ENCODE measurements at regions not wholly inside any gene's neighbourhood (a gene's known extent, or its start where the extent isn't known, plus 50 kb on each side); places are given as distances from the start of the nearest gene placed in this dataset.

DNA sequence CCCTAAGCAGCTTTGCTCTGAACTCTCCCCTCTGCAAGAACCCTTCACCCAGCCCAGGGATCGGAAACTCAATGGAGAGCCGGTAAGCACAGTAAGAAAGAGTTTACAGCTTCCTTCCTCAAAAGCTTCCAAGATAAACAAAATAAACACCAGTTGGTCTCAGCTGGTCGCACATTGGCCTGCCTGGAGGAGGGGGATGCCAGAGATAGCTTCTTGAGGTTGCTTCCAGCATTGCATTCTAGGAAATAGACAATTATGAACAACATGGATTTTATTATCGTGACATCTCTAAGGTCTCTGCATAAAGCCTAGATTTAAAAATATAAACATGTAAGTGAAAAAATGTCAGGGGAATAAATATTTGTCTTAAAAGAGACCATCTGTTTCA is 141.5 kb upstream of the PKDCC start:
- DNase-seq (ENCODE audit: low read depth): no peak

DNA sequence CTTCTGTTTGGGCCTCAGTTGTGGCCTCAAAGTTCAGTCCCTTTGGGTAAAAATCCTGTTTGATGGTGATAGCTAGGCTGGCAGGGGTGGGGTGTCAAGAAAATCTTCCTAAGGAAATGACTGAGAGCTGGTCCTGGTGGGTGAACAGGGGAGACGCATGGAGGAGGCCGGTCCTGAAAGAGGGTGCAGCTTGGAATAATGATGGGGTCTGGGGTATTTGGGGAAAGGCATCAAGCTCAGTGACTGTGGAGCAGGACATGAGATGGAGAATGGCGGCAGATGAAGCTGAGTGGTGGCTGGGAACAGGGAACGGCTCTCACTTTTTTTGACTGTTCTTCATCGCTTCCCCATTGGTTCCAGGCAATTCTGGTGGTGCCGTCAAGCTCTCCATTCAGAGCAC is 140.7 kb upstream of the PKDCC start:
- DNase-seq (ENCODE audit: low read depth): no peak

DNA sequence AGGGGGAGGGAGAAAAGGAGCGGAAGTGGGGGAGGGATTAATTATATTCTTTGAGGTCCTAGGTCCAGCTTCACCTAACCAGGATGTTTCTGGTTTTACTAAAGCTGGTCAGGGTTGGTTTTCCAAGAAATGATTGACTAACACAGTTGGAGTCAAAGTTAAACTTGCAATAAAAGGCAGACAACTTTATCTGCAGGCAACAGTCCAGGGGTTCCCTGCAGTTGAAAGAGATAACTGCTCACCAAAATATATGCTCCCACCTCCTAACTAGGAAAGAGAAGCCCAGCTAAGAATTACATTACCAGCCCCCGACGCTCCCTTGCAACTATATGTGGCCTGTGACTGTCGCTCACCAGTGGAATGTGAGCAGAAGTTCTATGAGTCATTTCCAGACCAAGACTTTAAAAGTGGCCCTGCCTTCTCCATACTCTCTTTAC is 140.0 kb upstream of the PKDCC start:
- DNase-seq (ENCODE audit: low read depth): peak; percentile 69

DNA sequence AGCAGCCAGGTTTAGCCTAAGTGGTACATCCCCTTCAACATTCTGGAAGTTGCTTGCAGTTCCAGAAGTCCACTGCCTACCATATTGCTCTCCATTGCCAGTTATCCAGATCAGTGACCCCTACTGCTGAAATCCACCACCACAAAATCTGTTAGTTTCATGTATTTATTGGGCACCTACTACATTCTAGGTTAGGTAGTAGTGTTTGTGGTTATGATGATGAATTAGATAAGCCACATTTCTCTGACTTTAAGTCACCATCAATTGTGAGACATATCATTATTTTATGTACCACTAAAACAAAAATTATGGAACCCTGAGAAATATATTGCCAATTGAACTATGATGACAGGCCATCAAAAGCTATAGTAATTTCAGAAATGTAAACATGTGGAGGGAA is 139.5 kb upstream of the PKDCC start:
- no peak for DNase-seq (ENCODE audit: low read depth)

DNA sequence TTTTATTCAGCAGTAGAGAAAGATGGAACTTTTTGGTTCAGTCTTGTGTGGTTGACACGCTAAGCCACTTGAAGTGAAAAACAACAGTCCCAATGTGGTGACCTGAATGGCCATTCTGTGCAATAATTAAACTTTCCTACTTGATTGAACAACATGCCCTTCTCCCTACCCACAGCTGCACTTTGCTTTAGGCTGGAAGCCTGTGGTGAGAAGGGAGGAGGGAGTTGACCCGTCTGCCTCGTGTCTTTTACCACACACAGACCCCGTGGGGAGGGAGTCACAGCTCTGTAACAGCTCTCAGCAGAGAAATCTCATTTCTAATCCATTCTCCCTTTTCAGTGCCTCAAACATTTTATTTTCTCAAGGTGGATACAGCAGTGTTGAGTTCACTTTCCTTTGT is 138.2 kb upstream of the PKDCC start:
- peak; percentile 70 for DNase-seq (ENCODE audit: low read depth)

DNA sequence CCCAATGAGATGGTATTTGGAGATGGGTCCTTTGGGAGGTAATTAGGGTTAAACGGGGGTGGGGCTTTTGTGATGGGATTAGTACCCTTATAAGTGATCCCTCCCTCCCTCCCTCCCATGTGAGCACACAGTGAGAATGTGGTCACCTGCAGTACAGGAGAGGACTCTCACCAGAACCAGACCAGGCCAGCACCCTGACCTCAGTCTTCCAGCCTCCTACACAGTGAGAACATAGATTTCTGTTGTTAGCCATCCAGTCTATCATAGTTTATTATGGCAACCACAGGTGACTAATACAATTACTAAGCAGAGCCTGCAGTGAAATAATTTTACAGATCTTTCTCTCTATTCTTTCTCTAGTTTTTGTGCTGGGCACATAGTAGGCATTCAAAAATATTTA is 137.7 kb upstream of the PKDCC start:
- DNase-seq (ENCODE audit: low read depth): no peak

DNA sequence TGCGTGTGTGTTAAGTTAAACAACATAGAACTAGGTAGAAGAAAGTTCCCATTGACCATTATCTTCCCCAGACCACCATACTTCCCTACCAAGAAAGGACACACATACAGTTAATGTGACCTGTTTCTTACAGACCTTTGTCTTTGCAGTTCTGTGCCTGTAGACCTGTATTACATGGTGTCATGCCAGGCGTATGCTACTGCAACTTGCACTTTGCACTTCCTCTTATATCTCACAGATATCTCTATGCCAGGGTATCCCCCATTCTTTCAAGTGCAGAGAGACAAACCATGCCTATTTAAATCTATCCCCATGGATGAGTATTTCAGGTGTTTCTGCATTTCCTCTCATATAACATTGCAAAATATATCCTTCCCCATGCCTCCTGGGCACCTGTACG is 136.8 kb upstream of the PKDCC start:
- DNase-seq (ENCODE audit: low read depth): no peak

DNA sequence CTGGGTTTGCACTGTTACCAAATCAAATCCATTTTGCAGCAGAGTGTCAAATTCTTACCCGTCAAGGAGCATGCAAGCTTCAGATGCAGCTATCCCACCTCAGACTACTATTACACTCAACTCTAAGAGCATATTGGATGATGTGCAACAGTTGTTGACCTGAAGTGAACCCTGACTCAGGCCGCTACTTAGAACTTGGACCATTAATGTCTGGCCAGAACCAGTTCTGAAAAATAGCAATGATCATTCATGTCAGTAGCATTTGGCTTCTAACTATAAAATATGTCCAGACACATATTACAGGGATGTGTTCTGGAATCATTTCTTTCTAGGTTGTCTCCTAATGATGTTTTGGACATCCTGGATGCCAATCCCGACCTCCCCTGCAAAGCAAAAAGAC is 135.5 kb upstream of the PKDCC start:
- DNase-seq (ENCODE audit: low read depth): no peak

DNA sequence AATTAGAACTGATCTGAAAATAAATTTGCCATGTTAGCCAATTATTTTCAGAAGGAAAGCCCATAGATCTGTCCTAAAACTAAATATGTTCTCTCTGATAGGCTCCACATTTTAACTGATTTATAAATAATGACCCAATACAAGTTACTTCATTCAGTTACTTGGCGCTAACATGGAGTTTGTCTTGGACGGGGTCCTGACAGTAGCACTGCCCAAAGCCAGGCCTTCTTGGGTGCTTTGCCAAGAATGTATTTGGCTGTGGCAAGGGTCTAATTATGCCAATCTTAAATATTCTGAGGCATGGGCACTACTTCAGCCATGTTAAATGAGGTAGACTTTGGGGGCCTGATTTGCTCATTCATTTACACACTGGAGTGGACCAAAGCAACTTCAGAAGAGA is 135.0 kb upstream of the PKDCC start:
- no peak for DNase-seq (ENCODE audit: low read depth)

DNA sequence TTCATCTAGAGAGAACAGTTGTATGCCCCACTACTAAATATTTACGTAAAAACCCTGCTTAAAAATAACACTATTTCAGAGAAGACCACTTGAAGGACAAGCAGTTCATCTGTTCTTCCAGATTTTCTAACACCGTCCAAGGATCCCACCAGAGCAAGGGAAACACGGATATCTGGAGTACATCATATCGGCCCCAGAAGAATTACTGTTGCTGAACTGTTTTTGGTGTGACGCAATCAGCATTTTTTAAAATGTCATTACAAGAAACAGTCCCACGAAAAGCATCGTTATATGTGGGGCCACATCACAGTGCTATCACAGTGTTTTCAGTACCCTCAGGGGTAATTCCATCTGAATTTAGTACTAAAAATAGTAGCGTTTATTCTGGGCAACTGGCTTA is 134.5 kb upstream of the PKDCC start:
- DNase-seq (ENCODE audit: low read depth): no peak

DNA sequence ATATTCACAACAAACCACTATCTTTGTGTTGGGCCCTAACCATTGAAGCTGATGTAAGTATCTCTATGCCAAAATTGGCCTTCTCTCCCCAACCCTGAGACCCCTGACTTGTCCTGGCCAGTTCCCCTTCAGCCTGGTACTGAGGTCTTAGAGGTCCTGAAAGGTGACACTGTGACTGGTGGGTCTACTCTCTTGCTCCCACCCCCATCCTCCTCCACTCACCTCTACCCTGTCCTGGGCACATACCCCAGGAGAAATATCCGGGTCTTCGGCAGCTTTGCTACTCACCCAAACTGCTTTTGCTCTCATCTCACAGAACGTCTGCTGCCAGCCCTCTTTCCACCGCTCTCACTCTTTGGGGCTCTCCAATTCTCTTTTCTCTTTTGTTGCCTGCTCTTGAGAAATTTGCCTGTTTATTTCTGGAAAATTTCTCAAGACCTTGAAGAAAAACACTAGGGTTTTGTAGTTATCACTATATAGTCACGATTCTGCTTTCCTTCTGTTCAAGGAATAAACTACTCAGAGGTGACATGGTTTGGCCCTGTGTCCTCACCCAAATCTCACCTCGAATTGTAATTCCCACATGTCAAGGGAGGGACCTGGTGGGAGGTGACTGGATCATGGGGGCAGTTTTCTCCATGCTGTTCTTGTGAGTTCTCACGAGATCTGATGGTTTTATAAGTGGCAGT is 133.8 kb upstream of the PKDCC start:
- no peak for DNase-seq (ENCODE audit: low read depth)

DNA sequence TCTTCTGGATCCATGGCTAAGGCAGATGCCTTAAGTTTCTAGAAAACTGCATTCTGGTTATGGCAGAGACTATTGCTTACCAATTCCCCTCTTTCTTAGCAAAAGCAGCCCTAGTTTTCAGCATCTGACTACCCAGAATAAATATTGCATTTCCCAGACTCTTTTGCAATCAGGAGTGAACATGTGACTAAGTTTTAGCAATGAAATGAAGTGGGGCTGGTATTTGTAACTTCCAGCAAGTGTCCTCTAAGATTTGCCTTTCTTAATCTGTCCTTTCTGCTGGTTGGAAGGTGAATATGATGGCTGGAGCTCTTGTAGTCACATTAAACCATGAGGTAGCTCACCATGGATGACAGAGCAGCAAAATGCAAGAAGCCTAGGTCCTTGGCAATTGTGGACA is 132.9 kb upstream of the PKDCC start:
- DNase-seq (ENCODE audit: low read depth): no peak

DNA sequence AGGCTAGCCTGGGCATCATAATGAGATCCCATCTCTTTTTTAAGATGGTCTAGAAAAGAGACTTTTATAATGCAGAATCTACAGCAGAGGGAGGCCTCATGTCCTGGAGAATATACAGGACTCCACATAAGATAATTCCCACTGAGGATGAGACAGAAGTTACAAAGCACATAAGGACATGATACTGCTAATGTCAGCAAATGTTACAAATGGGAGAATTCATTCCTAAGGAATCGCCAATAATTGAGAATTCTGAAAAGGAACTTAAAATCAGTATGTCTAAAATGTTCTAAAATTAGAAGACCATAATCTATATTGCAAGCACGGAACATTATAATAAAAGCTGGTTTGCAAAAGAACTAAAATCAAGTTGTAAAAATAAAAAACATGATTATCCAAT is 131.6 kb upstream of the PKDCC start:
- DNase-seq (ENCODE audit: low read depth): no peak

DNA sequence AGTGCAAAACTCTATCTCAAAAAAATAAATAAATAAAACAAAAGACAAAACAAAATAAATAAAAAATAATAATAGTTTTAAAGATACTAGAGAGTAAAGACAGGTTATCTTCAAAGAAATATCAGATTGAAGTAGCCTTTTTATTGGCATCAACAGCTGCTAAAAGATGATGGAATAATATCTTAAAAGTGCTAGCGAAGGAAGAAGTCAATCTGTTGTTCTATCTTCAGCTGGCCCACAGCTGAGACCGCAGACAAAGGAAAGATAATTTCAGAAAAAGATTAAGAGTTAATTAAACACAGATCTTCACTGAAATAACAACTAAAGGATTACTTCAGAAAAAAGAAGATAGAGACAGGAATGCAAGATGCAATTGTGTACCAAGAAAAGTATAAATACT is 130.2 kb upstream of the PKDCC start:
- DNase-seq (ENCODE audit: low read depth): no peak

DNA sequence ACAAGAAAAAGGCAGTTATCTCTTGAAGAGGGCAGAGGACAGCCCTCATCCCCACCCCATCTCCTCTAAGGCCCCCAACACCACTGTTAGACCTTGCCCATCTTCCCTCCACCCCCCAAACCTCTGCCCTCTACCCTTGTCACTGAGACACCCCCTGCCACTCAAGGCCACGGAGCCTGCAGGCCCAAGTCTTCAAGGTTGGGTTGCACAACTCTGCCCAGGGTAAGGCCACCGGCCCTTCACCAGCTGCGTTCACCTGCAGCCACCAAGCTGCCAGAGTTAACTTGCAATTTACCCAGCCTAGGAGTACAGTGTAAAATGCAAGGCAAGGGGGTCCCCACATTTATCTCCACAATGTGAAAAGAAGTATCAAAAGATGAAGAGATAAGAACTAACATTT is 128.7 kb upstream of the PKDCC start:
- DNase-seq (ENCODE audit: low read depth): no peak

DNA sequence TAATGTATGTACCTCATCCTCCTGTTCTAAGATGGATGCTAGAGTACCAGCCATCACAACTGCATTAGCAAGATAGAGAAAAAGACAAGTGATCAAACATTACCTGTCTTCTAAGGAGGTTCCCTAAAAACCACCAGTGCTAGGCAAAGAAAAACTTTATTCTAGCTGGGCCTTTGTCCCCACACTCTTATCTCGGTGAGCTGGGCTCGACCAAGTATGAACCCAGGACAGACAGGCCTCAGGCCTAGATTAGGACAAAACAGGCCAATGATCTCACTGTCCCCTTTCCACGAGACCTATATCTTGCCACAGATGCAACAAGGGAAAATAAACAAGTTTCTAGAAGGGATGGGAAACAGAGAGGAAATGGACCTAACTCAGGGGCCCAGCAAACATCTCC is 127.6 kb upstream of the PKDCC start:
- DNase-seq (ENCODE audit: low read depth): no peak

DNA sequence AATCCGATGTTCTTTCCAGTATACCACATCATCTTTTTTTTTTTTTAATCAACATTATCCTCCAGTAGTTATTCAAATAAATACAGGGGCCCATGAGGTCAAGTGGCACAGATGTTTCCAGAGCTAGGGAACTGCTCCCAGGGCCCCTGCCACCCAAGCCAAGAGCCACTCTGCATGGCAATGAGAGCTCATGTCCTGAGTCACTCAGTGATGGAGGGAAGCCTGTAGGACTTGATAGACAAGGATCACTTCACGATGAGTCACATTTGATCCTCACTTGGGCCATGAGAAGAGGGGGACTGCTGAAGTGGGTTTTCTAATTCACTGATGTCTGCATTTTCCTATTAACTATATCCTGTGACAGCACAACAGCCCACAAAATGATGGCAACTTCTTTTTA is 127.0 kb upstream of the PKDCC start:
- DNase-seq (ENCODE audit: low read depth): no peak

DNA sequence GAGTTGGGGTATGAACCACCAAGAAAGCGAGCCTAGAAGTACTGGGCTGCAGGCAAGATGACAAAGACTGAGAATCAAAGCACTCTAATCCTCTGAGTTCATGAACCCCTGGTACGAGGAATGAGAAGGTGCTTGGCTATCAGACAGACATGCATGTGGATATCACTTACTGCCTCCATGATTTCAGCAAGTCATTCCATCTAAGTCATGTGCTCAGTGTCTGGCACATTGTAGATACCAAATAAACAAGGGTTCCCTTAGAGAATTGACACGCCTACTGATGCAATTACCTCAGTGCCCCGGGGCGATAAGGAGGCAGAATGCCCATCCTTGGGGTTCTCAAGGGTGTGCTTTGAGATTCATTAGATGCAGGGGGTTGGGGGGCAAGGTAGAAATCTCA is 125.6 kb upstream of the PKDCC start:
- DNase-seq (ENCODE audit: low read depth): no peak

DNA sequence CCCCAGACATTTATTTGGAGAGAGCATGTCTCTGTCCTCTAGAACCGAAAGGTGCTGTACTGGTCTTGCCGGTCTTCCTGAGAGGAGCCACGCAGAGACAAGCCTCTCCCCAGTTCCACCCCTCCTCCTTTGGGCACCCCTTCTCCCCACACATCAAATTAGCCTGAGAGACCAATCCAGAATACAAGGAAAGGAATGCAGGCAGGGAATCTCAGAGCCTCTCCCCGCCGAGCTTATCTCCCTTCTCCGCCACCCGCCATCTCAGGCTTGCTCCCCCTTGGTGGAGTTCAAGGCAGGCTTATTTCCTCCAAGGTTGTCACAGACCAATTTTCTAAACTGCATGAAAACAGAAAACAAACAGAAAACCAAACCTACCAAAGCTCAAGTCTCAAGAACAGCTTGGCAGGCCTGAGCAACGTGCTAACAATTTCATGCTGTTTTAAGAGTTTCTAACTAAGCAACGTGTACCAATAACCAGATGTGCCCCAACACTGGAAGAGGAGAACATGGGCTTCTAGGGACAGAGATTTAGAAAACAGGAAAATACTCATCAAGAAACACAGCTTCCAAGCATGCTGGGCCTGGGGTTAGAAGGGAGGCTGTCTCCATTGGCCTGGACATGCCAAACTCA is 124.5 kb upstream of the PKDCC start:
- no peak for DNase-seq (ENCODE audit: low read depth)

DNA sequence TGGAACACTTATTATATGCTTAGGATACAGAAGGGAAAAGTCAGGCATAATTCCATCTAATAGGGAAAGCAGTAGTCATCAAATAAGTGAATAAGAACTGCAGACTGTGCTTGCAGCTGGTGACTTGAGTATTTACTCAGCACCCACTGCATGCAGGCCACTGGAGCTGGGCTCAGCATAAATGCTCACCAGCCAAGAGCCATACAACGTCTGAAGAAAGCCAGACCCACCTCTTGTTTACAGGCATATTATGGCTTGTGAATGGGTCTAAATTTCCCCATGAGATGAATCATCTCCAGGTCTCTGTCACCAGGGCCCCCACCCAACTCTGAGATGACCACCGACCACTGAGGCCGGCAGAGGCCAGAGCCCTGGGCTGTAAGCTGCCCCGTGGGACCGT is 123.8 kb upstream of the PKDCC start:
- no peak for DNase-seq (ENCODE audit: low read depth)

DNA sequence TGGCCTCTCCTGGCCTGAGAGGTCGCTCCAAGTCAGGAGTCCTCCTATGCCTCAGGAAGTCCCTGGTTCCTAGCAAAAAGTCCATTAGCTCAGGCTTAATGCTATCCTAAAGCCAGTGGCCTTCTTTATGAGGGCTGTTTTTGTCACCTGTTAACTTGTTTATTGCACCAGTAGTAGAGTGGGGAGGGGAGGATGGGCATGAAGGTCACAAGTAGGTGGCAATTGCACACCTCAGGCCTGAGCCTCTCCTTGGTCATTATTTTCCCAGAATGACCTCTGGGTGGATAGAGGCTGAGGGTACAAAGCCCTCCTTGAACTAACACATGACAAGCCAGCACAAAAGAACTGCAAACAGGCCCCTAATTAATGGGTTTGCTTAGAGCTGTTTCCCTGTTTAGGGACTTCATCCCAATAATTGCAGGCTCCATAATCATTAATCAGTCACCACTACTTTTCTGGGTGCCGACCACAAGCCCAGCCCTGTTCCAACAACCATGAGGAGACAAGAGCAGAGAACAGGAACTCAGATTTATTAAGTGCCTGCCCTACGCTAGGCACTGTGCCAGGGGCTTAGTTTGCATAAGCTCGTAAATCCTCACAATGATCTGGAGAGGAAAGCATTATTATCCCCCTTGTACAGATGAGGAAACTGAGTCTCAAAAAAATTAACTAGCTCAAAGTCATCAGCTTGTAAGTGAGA is 123.0 kb upstream of the PKDCC start:
- DNase-seq (ENCODE audit: low read depth): no peak

DNA sequence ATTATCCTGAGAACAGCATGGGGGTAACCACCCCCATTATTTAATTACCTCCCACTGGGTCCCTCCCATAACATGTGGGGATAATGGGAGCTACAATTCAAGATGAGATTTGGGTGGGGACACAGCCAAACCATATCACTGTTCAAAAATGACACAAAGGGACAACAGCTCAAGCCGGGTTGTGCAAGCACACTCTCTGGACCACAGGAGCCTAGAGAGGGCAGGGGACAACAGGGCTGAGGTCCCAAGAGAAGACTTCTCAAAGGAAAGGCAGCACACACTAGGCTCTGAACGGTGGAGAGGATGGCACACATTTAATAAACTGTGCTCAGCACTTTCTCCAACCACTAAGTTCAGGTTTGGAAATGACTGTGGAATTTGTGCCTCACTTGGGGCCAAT is 122.1 kb upstream of the PKDCC start:
- DNase-seq (ENCODE audit: low read depth): no peak
